DOHH2 (cell line): ENCODE measurements at regions not wholly inside any gene's neighbourhood (a gene's known extent, or its start where the extent isn't known, plus 50 kb on each side); places are given as distances from the start of the nearest gene placed in this dataset.

ENCODE experiments used
- EZH2phosphoT487 ChIP-seq: fragments of 200-600 bp; sonication (generic); IDR thresholded peaks from 2 replicates; pipeline ENCODE4 v1.6.1; 2017; ENCODE audit warnings: borderline replicate concordance, mild to moderate bottlenecking, antibody characterized with exemption, low read length, moderate library complexity, mixed read lengths
- TF ChIP-seq, protein P1 (sequence below): fragments of 200-600 bp; sonication (generic); IDR thresholded peaks from one replicate; pipeline ENCODE4 v1.5.1; 2014; ENCODE audit warnings: antibody characterized with exemption, mild to moderate bottlenecking, low read depth, low read length; ENCODE audit not compliant: poor library complexity, severe bottlenecking

DNA sequence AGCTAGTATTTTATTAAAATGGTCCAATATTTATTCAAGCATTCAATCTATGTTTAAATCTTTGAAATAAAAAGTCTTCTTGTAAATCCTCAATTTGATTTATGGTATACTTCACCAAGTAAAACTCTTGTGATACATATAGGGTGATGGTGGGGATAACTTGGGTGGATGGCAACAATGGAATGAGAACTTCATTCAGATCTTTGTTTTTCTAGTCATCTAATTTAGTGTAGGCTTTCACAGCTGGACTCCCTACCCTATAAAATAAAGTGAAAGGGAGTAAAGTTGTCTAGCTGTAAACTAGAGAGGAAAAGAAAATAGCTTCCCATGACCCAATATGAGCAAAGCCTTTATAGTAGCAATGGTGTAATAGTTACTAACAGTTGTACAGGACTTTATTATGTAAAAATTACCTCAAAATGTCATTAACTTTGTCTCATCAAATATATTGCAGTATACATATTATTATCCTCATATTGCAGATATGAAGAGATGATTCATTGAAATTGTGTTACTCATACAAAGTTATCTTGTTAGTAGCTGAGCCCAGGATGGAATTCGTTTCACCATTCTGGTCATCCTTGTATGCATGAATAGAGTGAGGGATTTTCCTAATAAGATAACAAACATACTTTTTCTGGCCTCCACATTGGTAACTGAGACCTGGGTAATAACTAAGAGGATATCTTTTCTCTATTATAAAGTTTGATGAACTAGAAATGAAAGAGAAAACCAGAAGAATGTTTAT lies 1377.7 kb upstream of the ADGRL4 start:
- TF ChIP-seq, protein P1, sequence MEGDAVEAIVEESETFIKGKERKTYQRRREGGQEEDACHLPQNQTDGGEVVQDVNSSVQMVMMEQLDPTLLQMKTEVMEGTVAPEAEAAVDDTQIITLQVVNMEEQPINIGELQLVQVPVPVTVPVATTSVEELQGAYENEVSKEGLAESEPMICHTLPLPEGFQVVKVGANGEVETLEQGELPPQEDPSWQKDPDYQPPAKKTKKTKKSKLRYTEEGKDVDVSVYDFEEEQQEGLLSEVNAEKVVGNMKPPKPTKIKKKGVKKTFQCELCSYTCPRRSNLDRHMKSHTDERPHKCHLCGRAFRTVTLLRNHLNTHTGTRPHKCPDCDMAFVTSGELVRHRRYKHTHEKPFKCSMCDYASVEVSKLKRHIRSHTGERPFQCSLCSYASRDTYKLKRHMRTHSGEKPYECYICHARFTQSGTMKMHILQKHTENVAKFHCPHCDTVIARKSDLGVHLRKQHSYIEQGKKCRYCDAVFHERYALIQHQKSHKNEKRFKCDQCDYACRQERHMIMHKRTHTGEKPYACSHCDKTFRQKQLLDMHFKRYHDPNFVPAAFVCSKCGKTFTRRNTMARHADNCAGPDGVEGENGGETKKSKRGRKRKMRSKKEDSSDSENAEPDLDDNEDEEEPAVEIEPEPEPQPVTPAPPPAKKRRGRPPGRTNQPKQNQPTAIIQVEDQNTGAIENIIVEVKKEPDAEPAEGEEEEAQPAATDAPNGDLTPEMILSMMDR: no peak
- TF ChIP-seq EZH2phosphoT487: no peak
